HAP-1 (cell line): ENCODE measurements at regions not wholly inside any gene's neighbourhood (a gene's known extent, or its start where the extent isn't known, plus 50 kb on each side); places are given as distances from the start of the nearest gene placed in this dataset.

Experiments used
- DNase-seq, 2 experiments: peaks; one replicate each; pipeline ENCODE4 v3.0.0-alpha.2; 2016 to 2020; ENCODE audit warnings: low spot score in 2 of 2
- H3K27me3 ChIP-seq: fragments of 250-450 bp; sonication (Bioruptor Pico); 2 replicates; pipeline ENCODE4 v1.5.1; 2020; ENCODE audit warnings: low read depth, mild to moderate bottlenecking, moderate library complexity
- H3K36me3 ChIP-seq: fragments of 250-450 bp; sonication (Bioruptor Pico); replicated peaks from 2 replicates; pipeline ENCODE4 v1.5.1; 2020; ENCODE audit warnings: mild to moderate bottlenecking
- H3K4me1 ChIP-seq: fragments of 250-450 bp; sonication (Bioruptor Pico); 2 replicates; pipeline ENCODE4 v1.5.1; 2020; ENCODE audit warnings: mild to moderate bottlenecking
- H3K4me3 ChIP-seq: fragments of 250-450 bp; sonication (Bioruptor Pico); 2 replicates; pipeline ENCODE4 v1.5.1; 2020; ENCODE audit warnings: mild to moderate bottlenecking, moderate library complexity
- H3K9me3 ChIP-seq: fragments of 250-450 bp; sonication (Bioruptor Pico); 2 replicates; pipeline ENCODE4 v1.5.1; 2020; ENCODE audit warnings: mild to moderate bottlenecking, moderate library complexity
- in situ Hi-C: fragments of 300-500 bp; cut with MboI; formaldehyde crosslinking; loops from 3 replicates; pipeline ENCODE4 v1.14.3; 2020; ENCODE audit warnings: low sequenced_read_pairs, inconsistent platforms, mixed read lengths

DNA sequence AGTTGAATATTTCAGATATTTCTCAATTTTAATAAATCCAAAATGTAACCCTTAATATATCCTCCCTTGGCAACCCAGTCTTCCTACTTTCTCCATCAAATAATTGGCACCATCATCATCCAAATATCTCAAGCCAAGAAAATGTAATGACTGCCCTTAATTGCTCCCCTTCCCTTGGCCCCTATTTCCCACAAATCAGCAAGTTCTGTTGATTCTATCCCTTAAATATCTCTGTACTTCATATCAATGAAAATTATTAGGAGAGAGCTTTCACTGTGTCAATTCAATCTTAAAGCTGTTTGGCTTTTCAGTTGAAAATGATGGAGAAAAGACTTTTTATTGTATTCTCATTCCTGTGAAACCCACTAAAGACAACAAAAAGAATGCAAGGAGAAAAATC lies 349.8 kb downstream of the HINT1 start:
- Histone ChIP-seq H3K4me1 (no peaks in the 10 kb centered on the region), H3K4me3 (no peak overlapping the region), H3K9me3 (no peaks in the 10 kb centered on the region), H3K27me3 (no peaks in the 10 kb centered on the region), H3K36me3 (no peaks in the 10 kb centered on the region)
- no peak for DNase-seq
- in situ Hi-C loops: no loop called here

DNA sequence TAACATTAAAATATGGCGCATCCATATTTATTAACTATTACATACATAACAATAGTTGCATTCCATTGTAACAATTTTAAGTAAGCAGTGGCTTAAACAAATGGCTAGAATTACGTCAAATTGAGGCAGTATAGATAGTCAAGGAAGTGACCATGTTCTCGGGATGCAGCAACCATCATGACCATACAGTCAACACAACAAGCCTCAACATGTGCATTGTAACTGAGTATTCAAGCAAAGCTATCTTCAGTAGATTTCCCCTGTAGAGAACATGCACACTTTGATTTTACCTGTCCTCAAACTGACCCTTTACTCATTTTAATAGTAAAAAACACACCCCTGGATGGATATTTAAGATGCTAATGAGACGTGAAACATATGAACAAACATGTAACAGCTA lies 356.4 kb downstream of the HINT1 start:
- in situ Hi-C loops: no loop called here
- Histone ChIP-seq H3K9me3 (no peaks in the 10 kb centered on the region), H3K4me1 (no peaks in the 10 kb centered on the region), H3K27me3 (0 out of 2 replicates have a peak, but pooled peaks cover 2% of the 10 kb centered on the region), H3K36me3 (no peaks in the 10 kb centered on the region), H3K4me3 (no peak overlapping the region)
- DNase-seq: no peak

DNA sequence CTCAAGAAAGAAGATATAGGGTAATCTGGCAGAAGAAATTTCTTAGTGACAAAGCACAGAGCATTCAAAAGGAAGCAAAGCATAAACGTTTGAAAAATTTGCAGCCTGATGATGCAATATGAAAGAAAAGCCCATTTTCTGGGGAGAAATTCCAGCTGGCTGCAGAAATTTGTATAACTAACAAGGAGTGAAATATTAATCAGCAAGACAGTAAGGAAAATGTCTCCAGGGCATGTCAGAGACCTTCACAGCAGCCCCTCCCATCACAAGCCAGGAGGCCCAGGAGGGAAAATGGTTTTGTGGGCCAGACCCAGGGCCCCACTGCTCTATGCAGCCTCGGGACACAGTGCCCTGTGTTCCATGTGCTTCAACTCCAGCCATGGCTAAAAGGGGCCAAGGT lies 359.4 kb downstream of the HINT1 start:
- Histone ChIP-seq H3K36me3 (no peaks in the 10 kb centered on the region), H3K4me1 (no peaks in the 10 kb centered on the region), H3K9me3 (no peaks in the 10 kb centered on the region), H3K4me3 (no peak overlapping the region), H3K27me3 (0 out of 2 replicates have a peak, but pooled peaks cover 2% of the 10 kb centered on the region)
- in situ Hi-C loops: no loop called here
- no peak for DNase-seq

DNA sequence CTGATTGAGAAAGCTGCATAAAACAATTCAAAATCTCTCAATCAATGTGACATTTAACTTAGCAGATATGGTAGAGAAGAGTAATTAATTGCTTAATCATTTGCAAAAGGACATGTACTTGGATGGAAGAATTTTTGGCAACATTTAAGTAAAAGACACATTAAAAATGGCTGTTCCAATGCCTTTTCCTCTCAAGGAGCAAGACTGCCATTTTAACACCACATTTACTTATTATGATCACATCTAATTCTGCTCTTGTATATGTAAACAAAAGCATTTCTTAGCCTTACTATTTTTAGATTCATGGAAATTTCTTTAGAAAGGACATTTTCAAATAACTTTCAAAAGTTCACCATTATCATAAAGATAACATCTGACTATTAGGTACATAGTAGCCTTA lies 360.0 kb downstream of the HINT1 start:
- no peaks in the 10 kb centered on the region for H3K36me3 ChIP-seq
- in situ Hi-C loops: no loop called here
- no peak for DNase-seq

DNA sequence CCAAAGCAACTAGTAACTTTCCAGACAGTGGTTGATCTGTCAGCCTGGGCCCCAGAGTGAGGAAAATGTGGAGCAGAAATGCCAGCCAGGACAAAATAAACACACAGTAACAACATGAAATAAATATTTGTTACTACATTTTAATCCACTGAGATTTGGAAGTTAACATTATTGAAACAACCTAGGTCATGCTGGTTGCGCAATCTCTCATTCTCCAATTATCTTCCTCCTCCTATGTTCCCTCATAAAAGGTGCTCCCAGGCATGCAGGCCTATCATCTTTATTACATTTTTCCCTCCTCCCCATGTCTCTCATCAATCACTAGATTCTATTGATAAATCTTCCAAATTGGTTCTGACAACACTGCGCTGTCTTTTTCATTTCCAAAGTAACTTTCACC lies 363.1 kb downstream of the HINT1 start:
- Histone ChIP-seq H3K9me3 (no peaks in the 10 kb centered on the region), H3K4me3 (no peak overlapping the region), H3K4me1 (no peaks in the 10 kb centered on the region), H3K36me3 (no peaks in the 10 kb centered on the region), H3K27me3 (no peaks in the 10 kb centered on the region)
- DNase-seq: no peak
- in situ Hi-C loops: no loop called here

More for the DNA sequence above, 360.0 kb downstream of the HINT1 start:
- no peaks in the 10 kb centered on the region for H3K9me3 ChIP-seq
- H3K27me3 ChIP-seq: 0 out of 2 replicates have a peak, but pooled peaks cover 2% of the 10 kb centered on the region
- H3K4me3 ChIP-seq: no peak overlapping the region
- no peaks in the 10 kb centered on the region for H3K4me1 ChIP-seq

DNA sequence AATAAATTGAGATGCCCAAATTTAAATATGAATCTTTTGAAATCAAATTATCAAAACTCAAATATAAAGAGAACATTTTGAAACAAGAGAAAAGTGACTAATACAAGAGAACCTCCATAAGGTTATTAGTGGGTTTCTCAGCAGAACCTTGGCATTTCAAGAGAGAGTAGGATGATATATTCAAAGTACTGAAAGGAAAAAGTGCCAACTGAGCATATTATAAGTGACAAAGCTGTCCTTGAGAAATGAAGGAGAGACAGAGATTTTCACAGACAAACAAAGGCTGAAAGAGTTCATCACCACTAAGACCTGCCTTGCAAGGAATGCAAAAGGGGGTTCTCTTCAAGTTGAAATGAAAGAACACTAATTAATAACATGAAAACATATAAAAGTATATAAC lies 366.0 kb downstream of the HINT1 start:
- Histone ChIP-seq H3K9me3 (no peaks in the 10 kb centered on the region), H3K4me3 (no peak overlapping the region), H3K4me1 (no peaks in the 10 kb centered on the region), H3K36me3 (no peaks in the 10 kb centered on the region), H3K27me3 (no peaks in the 10 kb centered on the region)
- in situ Hi-C loops: no loop called here
- DNase-seq: no peak

DNA sequence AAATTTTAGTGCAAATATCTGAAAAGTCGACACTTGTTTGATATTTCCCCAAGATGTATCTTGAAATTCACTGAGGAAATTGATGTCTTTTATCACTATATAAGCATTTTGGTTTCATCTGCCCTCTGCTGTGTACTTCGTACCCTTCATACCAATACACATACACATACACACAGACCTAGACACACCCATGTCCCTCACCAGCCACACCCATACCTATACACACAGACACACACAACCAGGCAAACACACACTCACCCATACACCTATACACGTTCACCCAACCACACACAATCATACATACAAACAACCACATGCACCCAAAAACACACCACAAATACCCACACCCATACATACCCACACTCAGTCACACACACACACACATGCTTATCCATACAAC lies 367.8 kb downstream of the HINT1 start:
- DNase-seq: no peak
- in situ Hi-C loops: no loop called here
- Histone ChIP-seq H3K9me3 (no peaks in the 10 kb centered on the region), H3K4me1 (no peaks in the 10 kb centered on the region), H3K27me3 (no peaks in the 10 kb centered on the region), H3K4me3 (no peak overlapping the region), H3K36me3 (no peaks in the 10 kb centered on the region)

DNA sequence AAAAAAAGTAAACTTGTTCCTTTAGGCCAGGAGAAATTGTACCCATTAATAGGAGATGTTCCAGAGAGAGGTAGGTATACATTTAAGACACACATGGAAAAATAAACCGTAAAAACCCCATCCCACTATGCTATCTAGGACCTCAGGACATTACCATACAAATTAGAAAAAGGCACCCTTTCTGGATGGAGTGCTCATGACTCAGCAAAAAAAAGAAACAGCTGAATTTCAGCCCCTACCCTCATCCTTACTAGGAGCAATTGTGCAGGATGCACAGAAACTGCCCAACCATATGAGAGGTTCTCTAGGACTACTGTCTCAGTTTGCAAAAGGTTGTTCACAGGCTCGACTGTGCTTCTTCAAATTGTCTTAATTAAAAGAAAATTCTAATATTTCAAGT lies 368.2 kb downstream of the HINT1 start:
- no peak for DNase-seq
- Histone ChIP-seq H3K36me3 (no peaks in the 10 kb centered on the region), H3K9me3 (no peaks in the 10 kb centered on the region), H3K4me1 (no peaks in the 10 kb centered on the region), H3K27me3 (no peaks in the 10 kb centered on the region), H3K4me3 (no peak overlapping the region)
- in situ Hi-C loops: no loop called here

DNA sequence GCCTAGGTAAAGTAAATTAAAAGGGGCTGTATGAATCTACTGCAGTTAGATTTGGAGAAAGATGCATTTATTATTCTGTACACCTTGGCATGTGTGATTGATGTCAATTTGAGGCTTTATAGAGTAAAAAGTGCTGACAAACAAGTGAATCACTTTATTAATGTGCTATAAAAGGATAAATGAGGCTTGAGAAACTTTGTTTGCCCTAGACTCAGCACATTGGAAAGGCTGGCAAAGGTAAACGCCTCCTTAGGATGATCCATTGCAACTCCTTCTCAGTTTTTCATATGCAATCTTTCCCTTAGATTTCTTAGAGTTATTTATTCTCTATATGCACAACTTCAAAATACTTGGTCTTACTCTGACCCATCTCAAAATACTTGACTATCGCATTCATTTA lies 369.0 kb downstream of the HINT1 start:
- in situ Hi-C loops: no loop called here
- H3K27me3 ChIP-seq: no peaks in the 10 kb centered on the region
- H3K4me1 ChIP-seq: no peaks in the 10 kb centered on the region
- no peak for DNase-seq
- H3K36me3 ChIP-seq: no peaks in the 10 kb centered on the region
- no peak overlapping the region for H3K4me3 ChIP-seq
- H3K9me3 ChIP-seq: no peaks in the 10 kb centered on the region

DNA sequence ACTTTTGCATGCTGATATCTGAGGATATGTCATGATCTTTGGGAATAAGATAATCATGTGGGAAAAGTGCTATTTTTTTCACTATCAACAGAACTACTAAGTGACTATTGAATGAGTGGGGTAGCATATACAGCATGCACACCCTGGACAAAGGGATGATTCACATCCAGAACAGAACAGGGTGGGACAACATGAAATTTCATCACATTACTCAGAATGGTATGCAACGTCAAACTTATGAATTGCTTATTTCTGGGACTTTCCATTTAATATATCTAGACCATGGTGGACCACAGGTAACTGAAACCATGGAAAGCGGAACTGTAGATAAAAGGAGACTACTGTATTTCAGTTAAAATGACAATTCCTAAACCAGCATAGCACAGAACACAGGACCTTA lies 370.0 kb downstream of the HINT1 start:
- no peak overlapping the region for H3K4me3 ChIP-seq
- no peaks in the 10 kb centered on the region for H3K9me3 ChIP-seq
- H3K4me1 ChIP-seq: no peaks in the 10 kb centered on the region
- DNase-seq: no peak
- in situ Hi-C loops: no loop called here
- no peaks in the 10 kb centered on the region for H3K27me3 ChIP-seq
- no peaks in the 10 kb centered on the region for H3K36me3 ChIP-seq

DNA sequence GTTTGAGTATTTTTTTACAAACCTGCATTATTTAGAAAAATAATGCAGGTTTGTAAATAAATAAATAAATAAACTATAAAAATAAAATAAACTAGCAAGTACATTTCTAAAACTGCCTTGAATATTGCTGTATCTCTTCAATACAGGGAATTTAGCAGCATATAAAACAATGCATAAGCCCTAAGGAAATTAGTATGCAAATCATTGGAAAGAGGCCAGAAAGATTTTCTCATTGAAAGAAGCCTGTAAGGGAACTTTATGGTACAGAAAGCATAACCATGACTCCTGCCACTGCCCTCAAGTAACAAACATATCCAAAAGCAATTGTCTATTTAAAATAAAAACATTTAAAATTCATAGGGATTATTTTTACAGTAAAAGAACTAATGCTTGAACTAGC lies 387.3 kb downstream of the HINT1 start:
- no peak for DNase-seq
- in situ Hi-C loops: no loop called here
- H3K36me3 ChIP-seq: no peaks in the 10 kb centered on the region

DNA sequence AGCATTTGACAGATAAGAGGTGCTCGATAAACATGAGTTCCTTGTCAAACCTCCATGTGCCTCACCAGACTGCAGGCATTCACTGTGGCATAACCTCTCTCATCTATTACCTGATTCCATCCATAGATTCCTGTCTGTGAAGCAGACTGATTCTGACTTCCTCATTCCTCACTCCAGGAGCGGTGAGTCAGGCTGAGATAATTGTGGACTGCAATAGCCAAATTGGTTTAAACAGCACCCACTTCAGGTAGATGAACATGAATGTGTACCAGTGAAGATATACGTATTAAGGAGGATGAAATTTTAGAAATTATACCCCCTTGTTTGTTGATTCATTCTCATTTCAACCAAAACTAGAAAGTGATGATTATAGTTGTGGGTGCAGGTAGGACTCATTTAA lies 391.2 kb downstream of the HINT1 start:
- DNase-seq: no peak
- Histone ChIP-seq H3K36me3 (no peaks in the 10 kb centered on the region), H3K4me3 (no peak overlapping the region), H3K27me3 (no peaks in the 10 kb centered on the region), H3K4me1 (no peaks in the 10 kb centered on the region), H3K9me3 (no peaks in the 10 kb centered on the region)
- in situ Hi-C loops: no loop called here

More for the DNA sequence above, 387.3 kb downstream of the HINT1 start:
- H3K4me3 ChIP-seq: no peak overlapping the region
- no peaks in the 10 kb centered on the region; the same call in 1 of the 2 replicates for H3K27me3 ChIP-seq
- no peaks in the 10 kb centered on the region for H3K4me1 ChIP-seq
- no peaks in the 10 kb centered on the region for H3K9me3 ChIP-seq

DNA sequence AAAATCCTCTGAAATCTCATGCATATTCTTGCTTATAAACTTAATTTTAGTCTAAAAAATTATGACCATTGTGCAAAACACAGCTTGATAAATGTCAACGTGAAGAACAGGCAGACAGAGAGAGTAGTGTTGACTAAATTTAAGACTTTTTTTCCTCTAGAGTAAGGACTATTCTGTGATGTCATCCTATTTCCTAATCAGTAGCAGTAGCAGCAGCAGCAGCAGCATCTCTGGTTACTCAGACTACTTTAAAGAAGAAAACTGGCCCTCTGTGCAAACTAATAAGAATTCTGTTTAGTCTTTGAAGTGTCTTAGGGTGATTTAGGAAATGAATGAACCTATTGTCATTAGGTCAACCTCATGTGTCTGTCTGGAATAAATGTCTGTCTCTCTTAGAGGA lies 403.0 kb downstream of the HINT1 start:
- in situ Hi-C loops: no loop called here
- H3K27me3 ChIP-seq: no peaks in the 10 kb centered on the region
- no peaks in the 10 kb centered on the region for H3K36me3 ChIP-seq
- H3K9me3 ChIP-seq: no peaks in the 10 kb centered on the region
- H3K4me3 ChIP-seq: no peak overlapping the region
- H3K4me1 ChIP-seq: no peaks in the 10 kb centered on the region
- no peak for DNase-seq

DNA sequence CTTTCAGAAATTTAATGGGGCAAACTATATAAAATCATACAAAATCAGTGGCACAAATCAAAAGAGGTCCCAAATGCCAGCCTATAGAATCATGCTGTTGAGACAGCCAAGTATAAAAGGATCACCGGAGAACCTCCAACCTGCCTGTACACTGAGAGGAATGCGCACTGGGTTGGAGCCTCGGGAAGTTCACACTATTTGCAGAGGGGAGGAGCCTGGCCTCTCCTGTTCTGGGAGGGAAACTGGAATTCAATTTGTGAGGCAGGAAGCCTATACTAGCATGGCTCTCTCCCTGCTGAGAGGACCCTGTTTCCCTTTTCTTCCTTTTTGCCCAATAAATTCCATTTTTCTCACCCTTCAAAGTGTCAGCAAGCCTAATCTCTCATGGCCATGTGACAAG lies 406.0 kb downstream of the HINT1 start:
- in situ Hi-C loops: no loop called here
- no peaks in the 10 kb centered on the region for H3K27me3 ChIP-seq
- H3K4me1 ChIP-seq: no peaks in the 10 kb centered on the region
- H3K36me3 ChIP-seq: no peaks in the 10 kb centered on the region
- DNase-seq: no peak
- no peaks in the 10 kb centered on the region for H3K9me3 ChIP-seq
- H3K4me3 ChIP-seq: no peak overlapping the region

DNA sequence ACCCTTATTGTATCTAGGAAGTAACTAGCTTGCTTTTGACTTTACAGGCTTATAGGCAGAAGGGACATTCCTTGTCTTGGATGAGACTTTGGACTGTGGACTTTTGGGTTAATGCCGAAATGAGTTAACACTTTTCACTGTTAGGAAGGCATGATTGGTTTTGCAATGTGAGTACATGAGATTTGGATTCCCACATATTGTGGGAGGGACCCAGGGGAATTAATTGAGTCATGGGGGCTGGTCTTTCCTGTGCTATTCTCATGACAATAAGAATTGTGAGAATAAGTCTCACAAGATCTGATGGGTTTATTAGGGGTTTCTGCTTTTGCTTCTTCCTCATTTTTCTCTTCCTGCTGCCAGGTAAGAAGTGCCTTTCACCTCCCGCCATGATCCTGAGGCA lies 417.5 kb downstream of the HINT1 start:
- Histone ChIP-seq H3K9me3 (no peaks in the 10 kb centered on the region), H3K36me3 (no peaks in the 10 kb centered on the region), H3K27me3 (no peaks in the 10 kb centered on the region), H3K4me3 (no peak overlapping the region), H3K4me1 (no peaks in the 10 kb centered on the region)
- in situ Hi-C loops: no loop called here
- DNase-seq: no peak
